NCI-H82 (cell line): ENCODE measurements at regions not wholly inside any gene's neighbourhood (a gene's known extent, or its start where the extent isn't known, plus 50 kb on each side); places are given as distances from the start of the nearest gene placed in this dataset.
A peak's percentile ranks its signal among the peaks of the same experiment; 100 is the strongest.

Experiments used
- DNase-seq: peaks from one replicate; lab custom pipeline; 2025; lab: John Stamatoyannopoulos, UW

DNA sequence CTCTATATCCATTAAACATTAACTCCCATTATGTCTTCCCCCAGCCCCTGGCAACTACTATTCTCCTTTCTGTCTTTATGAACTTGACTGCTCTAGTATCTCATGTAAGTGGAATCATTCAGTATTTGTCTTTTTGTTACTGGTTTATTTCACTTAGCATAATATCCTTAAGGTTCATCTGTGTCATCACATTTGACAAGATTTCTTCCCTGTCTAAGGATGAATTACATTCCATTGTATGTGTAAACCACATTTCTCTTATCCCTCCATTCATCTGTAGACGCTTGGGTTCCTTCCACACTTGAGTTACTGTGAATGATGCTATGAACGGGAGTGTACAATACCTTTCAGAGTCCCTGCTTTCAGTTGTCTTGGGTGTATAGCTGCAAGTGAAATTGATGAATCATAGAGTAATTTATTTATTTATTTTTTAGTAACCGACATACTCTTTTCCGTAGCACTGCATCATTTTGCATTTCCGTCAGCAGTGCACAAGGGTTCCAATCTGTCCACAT, 399.7 kb upstream of the RBFOX1 start:
- DNase-seq = no peak

DNA sequence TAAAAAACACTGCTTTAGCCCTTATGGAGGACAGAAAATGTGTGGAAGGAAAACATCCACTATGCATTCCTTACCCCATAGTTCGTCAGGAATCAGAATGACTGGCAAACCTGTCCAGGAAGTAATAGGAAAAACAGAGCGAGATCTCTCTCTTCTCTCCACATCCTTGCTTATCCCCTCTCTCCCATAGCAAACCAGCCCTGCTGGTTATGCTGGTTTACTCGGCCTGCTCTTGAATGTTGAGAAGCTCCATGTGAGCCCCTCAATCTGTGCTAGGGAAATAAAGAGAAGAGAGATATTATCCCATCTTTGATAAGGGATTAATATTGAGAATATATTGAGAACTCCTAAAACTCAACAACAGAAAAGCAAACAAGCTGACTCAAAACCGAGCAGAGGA, 402.8 kb upstream of the RBFOX1 start:
- no peak for DNase-seq

- peak; percentile 28 for DNase-seq
Observed at GRCh38 chr16:6926762-6927161, 405.9 kb upstream of the RBFOX1 start.

- peak; percentile 13 for DNase-seq
Observed at GRCh38 chr16:6926341-6926740, 406.3 kb upstream of the RBFOX1 start.

DNA sequence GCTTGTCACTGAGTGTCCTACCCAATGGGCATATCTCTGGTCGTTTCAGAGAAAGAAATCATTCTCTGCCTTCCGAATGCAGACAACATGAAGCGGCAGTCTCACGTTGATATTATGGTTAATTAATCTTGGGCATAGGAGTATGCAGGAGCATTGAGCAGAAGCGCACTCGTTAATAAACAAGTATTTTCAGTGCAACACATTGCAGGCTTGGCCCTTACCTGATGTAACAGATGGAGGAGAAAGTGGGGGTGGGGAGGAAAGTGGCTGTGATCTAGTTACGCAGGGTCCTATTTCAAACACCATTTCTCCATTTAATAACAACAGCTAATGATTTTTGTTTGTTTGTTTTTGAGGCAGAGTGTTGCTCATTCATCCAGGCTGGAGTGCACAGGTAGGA, 414.0 kb upstream of the RBFOX1 start:
- peak; percentile 69 for DNase-seq

DNA sequence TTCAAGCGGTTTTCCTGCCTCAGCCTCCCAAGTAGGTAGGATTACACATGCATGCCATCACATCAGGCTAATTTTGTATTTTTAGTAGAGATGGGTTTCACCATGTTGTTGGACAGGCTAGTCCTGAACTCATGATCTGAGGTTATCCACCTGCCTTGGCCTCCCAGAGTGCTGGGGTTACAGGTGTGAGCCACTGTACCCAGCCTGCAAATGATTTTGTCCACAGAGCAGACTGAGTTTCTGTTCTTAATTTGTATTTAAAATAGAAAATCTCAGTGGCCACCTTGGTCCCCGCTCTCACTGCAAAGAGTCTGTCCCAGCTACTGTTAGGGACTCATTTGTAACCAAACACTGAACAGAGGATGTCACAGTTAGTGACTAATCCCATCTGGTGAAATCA, 415.7 kb upstream of the RBFOX1 start:
- DNase-seq = no peak

- no peak for DNase-seq
Observed at GRCh38 chr16:6913566-6913965, 419.1 kb upstream of the RBFOX1 start.

GRCh38 chr16:6910301-6910700, 422.3 kb upstream of the RBFOX1 start:
- DNase-seq = no peak

DNA sequence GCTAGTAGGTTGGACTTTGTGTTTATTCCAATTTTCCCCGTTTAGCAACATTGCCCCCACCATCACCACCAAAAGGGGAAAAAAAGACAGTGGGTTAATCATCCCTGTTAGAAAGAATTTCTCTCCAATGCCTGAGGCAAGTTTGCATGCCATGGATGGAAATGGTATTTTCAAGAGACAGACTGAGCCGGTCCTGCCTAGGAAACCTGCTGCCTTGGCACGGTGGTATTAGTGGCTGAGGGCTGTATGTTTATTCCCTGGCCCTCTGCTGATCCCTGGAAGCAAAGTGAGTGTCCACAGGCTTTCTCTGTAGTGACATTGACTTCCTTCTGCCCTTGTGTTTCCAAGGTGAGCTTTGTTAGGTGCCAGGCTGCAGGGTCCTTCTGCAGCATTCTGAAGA, 427.0 kb upstream of the RBFOX1 start:
- no peak for DNase-seq

GRCh38 chr16:6903671-6904070, 429.0 kb upstream of the RBFOX1 start:
- no peak for DNase-seq

DNA sequence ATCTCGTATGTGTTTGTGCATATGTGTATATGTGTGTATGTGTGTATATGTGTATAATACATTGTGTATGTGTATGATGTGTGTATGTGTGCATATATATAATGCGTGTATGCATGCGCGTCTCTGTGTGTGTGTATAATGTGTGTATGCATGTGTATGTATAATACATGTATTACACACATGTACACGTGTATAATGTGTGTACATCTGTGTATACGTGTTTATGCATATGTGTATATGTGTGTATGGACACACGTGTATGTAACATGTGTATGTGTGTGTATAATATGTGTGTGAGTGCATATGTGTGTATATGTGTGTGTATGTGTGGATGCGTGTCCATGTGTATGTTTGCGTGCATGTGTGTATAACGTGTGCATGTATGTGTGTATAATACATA, 433.7 kb upstream of the RBFOX1 start:
- DNase-seq = no peak

DNA sequence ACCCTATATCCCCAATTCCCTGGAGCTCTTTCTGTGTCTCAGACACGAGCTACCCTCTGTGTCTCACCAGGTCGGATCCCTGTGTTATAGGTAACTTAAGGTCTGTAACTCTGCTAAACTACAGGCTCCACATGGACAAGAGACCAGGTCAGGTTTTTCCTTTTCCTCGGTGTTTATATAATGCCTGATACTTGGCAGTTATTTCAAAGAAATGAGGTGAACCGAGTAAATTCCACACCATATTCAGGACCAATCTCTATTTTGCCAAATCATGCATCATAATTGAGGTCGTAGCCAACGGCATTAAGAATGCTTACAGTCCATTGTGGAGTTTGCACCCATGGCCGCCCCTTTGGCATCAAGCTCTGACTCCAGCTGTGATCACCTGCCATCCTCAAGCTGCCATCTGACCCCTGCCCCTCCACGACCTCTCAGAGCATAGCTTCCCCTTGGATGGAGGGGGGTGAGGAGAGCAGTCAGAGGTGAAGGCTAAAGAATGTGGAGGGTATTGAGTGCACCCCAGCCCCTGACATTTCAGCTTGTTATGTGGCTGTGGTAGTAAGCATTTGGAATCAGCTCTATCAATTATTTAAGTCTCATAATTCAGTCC, 434.7 kb upstream of the RBFOX1 start:
- DNase-seq = peak; percentile 57

- no peak for DNase-seq
Observed at GRCh38 chr16:6892966-6893365, 439.7 kb upstream of the RBFOX1 start.

- no peak for DNase-seq
Observed at GRCh38 chr16:6891496-6891895, 441.1 kb upstream of the RBFOX1 start.

DNA sequence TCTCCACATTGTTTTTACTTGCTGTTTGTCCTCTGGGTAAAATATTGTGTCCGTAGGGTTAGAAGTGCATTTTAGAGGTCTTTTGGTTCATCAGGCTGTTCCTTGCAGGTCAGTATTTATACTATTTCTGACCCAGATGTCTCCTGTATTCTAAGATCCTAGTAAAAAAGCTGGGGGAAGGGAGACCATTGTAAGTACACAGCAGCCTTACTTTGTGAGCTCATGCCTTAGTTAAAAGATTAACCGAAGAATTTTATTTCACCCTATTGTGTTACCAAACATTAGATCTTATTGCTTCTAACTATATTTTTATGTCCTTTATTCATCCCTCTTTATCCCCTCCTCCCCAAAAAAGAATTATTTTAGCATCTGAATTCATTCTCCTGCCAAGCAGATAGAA, 444.1 kb upstream of the RBFOX1 start:
- peak; percentile 41 for DNase-seq

DNA sequence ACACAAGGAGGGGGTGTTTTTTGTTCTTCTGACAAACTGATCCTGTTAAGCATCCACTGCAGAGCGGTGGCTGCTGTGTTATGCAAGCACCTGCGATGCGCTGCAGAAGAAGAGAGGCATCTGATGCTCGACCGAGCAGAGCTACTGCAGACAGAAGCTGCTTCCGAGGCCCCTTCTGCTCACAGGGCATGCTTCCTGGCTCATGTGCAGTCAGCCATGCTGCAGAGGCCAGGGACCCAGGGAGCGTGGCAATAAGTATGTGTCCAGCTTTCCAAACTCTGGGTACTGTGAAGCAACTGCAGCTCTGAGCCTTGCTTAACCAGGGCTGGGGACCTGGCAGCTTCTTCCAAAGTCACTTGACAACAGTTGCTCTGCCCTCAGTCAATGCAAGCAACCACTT, 448.6 kb upstream of the RBFOX1 start:
- DNase-seq = no peak

- DNase-seq = no peak
Observed at GRCh38 chr16:6880263-6880662, 452.4 kb upstream of the RBFOX1 start.

- DNase-seq = no peak
Observed at GRCh38 chr16:6864671-6865070, 468.0 kb upstream of the RBFOX1 start.

DNA sequence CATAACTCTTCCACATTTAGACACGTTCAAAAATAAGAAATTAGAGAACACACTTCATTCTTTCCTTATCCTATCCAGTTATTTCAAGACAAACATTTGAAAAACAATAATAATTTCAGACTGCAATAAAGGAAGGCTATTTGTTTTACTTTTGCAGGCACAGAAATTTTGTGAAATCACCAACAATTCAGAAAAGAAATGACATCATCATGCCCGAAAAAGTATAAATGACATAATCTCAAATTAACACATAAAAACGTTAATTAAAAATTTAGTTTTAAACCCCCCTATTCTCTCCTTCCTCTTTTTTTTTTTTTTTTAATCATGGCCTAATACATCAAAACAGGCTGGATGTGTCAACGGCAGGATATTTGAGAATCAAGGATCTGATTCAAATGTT, 468.4 kb upstream of the RBFOX1 start:
- DNase-seq = no peak

DNA sequence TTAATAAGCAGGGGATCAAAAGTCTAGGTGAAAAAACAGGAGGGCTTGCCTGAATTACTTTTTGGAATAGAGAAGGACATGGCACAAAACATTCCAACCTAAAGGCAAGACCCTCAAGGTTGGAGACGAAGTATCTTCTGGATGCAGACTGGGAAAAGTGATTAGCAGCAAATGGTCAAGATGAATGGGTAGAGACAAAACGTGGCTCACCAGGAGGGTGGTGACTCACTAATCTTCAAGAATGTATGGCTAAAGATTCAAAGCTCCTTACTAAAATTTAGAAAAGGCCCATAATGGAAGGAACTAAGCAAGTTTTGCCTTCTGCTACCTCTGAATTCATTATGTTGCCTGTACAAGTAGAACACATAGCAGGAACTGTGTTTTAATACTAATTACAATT, 469.5 kb upstream of the RBFOX1 start:
- no peak for DNase-seq

- no peak for DNase-seq
Observed at GRCh38 chr16:6861815-6862477, 470.7 kb upstream of the RBFOX1 start.

- DNase-seq = no peak
Observed at GRCh38 chr16:6861135-6861814, 471.4 kb upstream of the RBFOX1 start.

GRCh38 chr16:6857575-6857974, 475.1 kb upstream of the RBFOX1 start:
- DNase-seq = no peak
